Epidermal melanocyte (primary cell): ENCODE measurements at regions not wholly inside any gene's neighbourhood (a gene's known extent, or its start where the extent isn't known, plus 50 kb on each side); places are given as distances from the start of the nearest gene placed in this dataset.

Experiments
- DNase-seq: peaks from one replicate; pipeline ENCODE4 v3.0.0; 2011; ENCODE audit warnings: low spot score; ENCODE audit not compliant: insufficient read length

DNA sequence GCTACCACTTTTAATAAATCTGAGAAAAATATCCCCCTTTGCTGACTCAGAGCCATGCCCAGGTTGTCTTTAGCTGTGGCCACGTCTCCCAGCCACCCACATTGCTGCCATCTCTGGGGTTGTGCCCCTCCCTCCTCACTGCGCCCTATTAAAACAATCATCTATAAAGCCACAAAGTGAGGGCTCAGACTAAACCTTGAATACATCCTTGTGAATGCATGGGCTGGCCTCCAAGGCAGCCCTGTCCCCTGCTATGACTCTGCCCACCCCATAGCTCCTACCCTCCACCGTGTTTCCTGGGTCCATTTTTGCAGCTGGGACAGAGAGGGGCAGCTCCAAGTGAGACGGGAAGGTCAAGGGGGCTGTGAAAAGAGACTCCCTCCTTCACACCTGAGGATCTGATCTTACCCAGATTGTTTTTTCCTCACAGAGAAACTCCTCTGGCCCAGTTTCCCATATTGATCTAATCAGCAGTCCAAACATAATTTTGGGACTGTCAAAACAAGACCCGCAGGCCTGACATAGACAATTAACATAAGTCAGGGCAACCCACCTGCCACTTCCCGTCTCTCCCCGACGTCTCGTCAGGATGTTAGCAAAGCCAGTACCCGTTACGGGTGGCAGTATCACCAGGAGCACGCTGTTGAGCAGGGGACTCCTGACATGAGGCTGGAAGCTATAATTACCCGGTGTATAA is 199.0 kb downstream of the KATNAL1 start:
- DNase-seq = no peak

GRCh38 chr13:30107521-30108136 is 199.7 kb downstream of the KATNAL1 start:
- no peak for DNase-seq

GRCh38 chr13:30107121-30107520 is 200.2 kb downstream of the KATNAL1 start:
- DNase-seq = no peak

DNA sequence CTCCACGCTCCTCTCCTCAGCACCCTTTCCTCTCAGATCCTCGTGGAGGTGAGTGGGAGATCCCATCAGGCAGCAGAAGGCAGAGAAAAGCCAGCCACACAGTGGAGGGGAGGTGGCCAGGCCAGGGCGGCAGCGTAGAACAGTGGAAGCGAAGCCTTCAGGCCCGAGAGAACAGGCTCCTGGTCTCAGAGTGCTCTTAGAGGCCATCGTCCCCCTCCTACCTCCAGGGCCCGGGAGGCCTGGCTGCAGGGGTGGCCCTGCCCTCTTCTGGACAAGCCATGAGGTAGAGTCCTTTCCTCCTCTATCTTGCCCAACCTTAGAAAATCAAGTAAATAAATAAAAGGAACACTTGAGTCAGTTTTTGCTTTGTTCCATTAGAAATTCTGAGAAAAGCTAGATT is 202.0 kb downstream of the KATNAL1 start:
- no peak for DNase-seq

GRCh38 chr13:30103161-30103840 is 204.1 kb downstream of the KATNAL1 start:
- DNase-seq = no peak

- DNase-seq = no peak
Measured at GRCh38 chr13:30100226-30100625, 207.1 kb downstream of the KATNAL1 start.

DNA sequence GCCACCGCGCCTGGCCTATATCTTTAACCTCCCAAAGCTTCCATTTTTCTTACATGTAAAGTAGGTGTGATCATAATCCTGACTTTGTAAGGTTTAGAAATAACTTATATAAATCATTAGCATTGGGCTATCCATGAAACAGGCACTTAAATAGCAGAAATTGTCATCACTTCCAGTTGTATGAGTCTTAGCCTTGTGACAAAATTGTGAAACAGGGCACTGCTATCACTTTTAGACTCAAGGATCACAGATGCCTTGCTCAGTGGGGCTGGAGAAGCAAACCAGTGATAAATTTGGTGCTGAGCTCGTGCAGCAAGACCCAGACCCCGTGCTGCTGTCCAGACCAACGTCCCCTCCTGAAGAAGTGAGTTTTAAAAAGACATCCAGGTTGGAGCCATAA is 209.7 kb downstream of the KATNAL1 start:
- no peak for DNase-seq

DNA sequence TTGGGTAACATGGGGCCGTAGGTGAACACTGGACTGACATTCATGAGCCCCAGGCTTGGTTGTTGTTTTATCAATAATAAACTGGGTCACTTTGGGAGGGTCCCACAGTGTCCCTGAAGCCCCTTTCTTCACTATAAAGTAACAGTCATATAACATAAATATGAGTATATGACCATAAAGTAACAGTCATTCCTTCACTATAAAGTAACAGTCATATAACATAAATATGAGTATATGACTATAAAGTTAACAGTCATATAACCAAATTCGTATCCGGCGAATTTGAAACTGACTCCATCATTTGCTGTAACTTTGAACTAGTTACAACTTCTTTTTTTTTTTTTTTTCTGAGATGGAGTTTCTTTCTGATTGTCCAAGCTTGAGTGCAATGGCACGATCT is 210.3 kb downstream of the KATNAL1 start:
- no peak for DNase-seq

GRCh38 chr13:30094015-30094414 is 213.3 kb downstream of the KATNAL1 start:
- no peak for DNase-seq

- DNase-seq = no peak
Measured at GRCh38 chr13:30093236-30093635, 214.1 kb downstream of the KATNAL1 start.

GRCh38 chr13:30091691-30092090 is 215.7 kb downstream of the KATNAL1 start:
- DNase-seq = no peak

DNA sequence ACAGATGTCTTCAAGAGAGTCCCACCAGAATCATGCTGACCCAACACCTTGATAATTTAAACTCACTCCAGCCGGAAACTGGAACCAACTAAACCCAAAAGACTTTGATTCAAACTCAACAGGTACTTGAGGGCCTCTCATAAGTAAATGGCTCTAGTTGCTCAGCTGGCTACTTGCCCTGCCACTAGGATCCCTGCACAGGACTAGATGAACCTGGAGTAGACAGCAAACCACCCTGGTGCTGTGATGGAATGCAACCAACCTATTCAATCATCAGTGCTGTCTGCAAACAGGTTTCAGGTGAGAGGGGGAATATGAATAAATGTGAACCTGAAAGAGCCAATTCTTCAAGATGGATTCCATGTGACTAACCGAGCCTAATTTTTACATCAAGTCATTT is 216.3 kb downstream of the KATNAL1 start:
- DNase-seq = no peak

- DNase-seq = no peak
Measured at GRCh38 chr13:30088312-30088855, 219.0 kb downstream of the KATNAL1 start.

- DNase-seq = no peak
Measured at GRCh38 chr13:30085087-30085486, 222.3 kb downstream of the KATNAL1 start.

DNA sequence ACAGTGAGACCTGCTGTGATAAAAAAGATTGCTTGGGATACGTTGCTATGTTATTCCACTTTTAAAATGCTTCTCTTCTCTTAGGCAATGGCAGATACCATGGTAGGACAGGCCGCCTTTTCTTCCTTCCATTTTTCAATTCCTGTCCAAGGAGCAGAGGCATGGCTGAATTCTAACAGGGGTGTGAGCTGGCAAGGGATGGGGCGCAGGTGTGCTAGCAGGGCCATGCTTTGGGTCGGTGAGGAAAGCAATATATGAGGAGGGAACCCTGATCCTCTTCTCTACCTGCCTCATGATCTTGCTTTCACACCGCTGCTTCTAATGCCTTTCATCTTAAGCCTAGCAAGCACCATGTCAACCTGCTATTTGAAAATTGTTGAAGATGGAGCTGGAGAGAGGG is 225.0 kb downstream of the KATNAL1 start:
- no peak for DNase-seq

- DNase-seq = no peak
Measured at GRCh38 chr13:30081331-30081730, 226.0 kb downstream of the KATNAL1 start.

GRCh38 chr13:30079501-30079900 is 227.8 kb downstream of the KATNAL1 start:
- no peak for DNase-seq

GRCh38 chr13:30078059-30078458 is 227.6 kb upstream of the UBL3 start:
- no peak for DNase-seq

DNA sequence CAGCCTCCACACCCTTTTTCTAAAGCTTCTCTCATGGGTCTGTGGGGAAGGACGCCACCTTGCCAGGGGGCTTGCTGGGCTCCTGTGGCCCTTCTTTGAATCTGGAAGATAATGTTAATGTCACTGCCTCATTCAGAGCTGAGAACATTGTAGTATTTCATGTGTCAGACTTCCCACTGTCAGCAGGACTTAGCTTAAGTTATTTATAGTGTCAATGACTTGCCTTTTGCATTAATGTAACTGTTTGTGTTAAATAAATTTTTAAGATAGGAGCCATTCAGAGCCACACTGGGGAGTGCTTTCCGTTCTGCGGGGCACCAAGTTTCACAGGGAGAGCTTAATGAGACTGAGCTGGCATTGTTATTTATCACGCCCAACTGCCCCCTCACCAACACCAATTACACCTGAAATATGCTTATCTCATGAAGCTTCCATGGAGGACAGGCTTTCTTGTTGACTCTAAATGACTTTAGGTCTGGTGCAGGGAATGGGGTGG is 226.9 kb upstream of the UBL3 start:
- no peak for DNase-seq

- DNase-seq = no peak
Measured at GRCh38 chr13:30074955-30075614, 224.7 kb upstream of the UBL3 start.

DNA sequence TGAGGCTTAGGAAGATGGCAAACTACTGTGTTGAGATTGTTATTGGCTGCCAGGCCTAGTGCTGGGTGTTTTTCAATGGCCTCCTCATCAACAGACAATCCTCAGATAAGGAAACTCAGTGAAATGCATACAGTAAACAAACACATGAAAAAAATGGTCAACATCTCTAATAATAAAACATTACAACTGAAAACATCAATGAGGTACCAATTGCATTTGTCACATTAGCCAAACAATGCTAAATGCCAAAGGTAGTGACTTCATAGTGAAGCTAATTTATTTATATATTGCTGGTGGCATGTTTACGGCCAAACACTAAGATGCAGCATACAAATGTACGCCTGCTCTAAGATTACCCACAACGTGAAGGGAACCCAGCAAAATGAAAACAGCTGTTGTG is 224.0 kb upstream of the UBL3 start:
- no peak for DNase-seq

DNA sequence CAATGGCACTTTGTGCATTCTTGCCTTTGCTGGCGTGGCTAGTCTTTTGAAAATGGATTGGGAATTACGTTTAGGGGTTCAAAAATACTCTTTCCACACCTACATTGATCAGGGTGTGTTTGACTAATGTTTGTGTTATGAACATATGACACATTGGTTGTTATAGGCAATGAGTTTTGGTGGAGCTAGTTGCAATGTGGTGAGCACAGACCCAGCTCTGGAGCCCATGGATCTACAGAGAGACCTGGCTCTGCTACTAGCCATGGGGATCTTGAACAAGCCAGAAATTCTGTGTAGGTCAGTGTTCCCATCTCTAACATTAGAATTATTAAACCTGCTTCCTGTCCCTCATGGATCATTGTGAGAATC is 222.4 kb upstream of the UBL3 start:
- DNase-seq = no peak
